ENCODE measurements at regions not wholly inside any gene's neighbourhood (a gene's known extent, or its start where the extent isn't known, plus 50 kb on each side); places are given as distances from the start of the nearest gene placed in this dataset.

DNA sequence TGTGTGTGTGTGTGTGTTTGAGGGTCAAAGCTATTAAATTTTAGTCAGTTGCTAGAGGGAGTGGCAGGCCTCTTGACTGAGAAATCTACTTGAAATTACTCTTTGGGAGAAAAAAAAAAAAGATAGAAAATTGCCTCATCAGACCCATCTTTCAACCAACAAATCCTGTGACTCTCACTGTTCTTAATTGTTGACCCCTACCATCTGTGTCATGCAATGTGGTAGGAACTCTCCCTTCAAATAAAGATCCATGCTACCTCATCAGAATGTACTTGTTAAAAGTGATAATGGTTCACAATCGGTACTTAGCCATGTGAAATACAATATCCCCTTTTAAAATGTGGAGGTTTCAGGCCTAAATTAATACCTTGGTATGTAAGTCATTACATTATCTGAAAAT is 670.8 kb upstream of the FANCL start:
- no peak for DNase-seq

- no peak for DNase-seq
These were observed 667.5 kb upstream of the FANCL start for GRCh38 chr2:58908501-58909154.

DNA sequence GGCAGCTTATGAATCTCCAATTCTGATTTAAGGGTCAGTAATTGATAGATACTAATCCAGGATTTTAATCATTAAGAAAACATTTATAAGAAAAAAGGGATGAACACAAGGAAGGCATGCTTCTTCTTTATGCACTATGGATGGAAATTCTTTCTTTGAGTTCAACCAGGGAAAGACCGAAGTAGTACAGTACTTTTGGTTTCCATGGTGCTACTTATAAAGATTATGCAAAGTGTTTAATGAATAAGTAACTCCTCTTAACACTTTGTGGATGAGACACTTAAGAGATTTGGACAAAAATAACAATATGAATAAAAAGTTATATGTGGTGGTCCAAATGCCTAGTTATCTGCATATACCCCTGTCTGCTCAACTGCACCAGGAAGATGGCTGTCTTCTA is 666.5 kb upstream of the FANCL start:
- no peak for DNase-seq

DNA sequence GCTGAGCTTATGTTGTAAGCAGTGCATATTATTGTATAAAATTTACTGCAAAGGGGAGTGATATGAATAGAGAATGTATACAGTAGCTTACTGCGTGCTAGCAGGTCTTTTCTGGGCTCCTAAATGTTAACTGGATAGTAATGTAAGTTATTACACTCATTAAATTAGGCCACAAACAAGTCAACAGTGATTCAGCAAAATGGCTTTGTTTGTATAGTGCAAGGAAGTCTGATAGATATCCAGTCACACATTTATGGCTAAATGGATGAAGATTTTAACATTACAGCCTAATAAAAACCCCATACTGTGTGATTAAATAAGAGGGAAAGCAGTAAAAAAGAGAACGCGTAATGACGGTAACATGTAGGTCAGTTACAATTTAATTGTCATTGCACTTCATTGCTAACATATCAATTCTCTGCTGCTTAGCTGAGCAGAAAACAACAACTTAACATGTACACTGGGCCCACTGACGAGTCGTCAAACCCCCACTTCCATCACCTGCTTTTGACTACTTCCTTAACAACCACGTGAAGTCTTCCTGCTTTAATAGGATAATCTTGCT is 665.0 kb upstream of the FANCL start:
- no peak for DNase-seq

DNA sequence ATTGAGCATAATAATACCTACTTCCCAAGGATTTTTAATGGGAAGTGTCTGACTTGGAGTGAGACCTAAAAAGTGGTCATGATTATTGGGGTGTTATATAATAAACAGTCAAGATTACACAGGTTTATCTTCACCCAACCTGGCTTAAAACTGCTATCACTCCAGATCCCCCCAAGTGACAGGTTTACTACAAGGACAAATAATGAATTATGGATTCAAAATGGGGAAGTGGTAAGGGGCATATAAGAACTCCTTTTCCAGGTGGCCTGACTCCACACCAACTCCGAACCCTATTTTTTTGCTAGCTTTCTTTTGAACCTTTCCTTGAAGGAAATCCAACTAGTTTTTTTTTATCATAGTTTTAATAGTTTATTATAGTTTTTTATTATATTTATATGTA is 663.0 kb upstream of the FANCL start:
- DNase-seq = no peak

- DNase-seq = no peak
These were observed 662.3 kb upstream of the FANCL start for GRCh38 chr2:58903427-58903826.

DNA sequence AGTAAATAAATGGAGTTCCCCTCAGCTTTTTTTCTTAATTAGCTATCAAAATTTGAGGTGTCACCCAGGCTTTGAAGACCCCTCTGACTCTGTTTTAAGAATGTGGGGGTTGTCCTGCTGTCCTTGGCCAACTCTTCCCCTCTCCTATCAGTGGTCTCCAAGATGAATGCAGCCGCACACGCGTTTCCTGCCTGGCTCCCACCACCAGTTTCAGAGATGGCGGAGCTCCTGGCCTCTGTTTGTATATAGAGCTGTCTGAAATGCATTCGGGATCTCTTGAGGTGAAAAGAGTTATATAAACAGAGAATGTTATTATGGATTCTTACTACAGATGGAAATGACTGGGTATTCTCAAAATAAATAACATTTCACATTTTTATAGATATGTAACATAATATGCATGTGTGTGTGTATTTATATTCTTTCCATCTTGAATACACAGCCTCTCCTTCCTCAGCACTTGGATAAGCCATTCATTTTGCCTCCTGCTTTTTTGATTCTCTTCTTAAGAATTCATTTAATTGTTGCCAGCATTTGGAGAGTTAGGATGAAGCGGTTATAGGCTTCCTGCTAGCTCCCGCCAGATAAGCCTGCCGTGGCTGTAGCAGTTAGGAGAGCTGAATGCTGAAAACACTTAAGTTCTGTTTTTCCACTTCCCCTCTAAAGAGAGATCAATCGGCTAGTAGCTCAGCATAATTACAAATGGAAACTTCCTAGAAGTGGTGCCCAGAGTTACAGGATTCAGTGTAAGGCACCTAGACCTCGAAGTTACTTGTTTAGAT is 659.3 kb upstream of the FANCL start:
- no peak for DNase-seq

DNA sequence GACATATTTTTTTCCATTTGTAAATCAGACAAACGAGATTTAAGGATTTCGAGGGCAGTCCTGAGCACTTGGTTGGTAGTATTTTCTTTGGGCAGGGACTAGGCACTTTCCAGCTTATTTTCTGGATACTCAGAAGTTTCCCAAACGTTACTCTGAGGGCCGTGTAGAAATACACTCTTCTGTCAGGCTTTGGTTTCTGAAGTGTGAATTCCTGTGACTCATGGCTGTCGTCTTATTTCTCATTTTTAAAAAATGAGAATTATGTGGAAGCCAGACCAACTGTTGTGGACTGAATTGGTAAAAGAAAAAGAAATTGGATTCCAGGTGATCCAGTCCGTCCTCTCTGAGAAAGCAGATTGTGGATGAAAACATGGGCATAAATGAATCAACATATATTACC is 658.6 kb upstream of the FANCL start:
- no peak for DNase-seq

- DNase-seq = no peak
These were observed 655.5 kb upstream of the FANCL start for GRCh38 chr2:58896638-58897037.

DNA sequence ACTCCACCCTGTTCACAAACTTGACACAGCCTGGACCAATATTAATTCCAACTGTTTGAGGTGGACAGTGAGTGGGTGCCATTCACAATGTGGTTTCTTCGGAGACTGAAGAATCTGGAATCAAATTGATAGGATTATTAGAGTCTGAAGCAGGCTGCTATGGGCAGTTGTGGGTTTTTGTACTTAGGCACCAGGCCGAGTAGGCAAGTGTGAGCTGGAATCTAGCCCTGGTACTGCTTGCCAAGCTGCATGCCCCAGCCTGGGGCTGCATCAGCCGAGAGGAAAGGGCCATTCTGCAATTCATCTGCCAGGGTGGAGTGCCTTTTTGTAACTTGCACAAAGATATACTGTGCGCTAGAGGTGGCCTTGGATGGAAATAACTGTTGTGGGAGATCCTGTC is 654.7 kb upstream of the FANCL start:
- DNase-seq = no peak

DNA sequence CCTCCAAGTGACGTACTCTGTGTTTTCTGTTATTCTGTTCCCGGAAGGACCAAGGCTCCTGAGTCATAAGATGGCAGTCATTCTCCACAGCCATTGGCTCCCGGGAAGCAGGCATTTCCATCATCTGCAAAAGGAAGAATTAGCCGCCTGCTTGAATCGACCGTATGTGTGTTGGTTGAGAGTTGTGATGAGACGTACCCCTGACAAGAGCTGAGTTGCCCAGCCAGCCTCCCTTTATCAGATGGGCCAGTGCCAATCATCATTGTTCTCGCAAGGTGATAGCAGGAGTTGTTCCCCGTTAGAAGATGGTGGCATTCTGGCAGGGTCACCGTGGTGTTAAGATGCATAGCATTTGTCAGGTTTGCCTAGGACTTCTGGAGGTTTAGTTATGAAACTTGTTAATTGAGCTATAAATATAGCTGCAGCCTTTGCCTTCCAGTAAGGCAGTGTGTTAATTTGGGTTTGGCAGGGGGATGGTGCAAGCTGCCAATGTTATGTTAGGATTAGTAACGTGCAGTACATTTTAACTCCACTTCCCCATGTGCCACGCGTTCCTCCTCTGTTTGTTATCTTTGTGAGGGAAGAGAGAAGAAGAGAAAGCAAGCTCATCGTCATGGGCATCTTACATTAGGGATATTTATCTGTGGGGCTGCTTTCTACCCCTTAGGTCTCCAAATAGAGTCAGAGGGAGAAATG is 652.7 kb upstream of the FANCL start:
- no peak for DNase-seq

GRCh38 chr2:58891828-58892377 is 650.8 kb upstream of the FANCL start:
- no peak for DNase-seq

DNA sequence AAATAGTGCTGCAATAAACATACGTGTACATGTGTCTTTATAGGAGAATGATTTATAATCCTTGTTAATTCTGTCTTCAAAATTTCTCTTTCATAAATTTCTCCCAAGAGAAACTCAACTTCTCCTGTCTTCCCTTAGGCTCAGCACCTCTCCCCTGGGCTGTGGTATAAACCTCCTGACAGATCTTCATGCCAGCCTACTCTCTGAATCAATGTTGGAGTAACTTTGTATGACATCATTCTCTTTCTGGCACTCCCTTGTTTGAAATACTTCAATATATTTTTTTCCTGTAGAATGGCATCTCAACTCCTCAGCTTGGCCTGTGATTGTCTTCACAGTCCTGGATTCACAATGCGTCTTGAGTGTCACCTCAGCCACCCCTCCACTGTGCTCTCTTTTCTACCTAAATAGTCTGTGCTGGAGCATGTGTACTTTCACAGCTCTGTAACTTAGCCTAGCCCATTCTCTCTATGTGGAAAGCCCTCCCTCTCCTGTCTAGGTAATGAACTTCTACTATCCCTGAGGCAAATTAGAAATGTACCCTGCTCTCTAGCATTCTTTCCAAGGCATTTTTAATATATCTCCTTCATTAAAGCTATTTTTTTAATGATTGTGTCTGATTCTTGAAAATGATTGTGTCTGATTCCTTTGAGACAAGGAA is 649.9 kb upstream of the FANCL start:
- DNase-seq = no peak

GRCh38 chr2:58886009-58886408 is 644.9 kb upstream of the FANCL start:
- no peak for DNase-seq

DNA sequence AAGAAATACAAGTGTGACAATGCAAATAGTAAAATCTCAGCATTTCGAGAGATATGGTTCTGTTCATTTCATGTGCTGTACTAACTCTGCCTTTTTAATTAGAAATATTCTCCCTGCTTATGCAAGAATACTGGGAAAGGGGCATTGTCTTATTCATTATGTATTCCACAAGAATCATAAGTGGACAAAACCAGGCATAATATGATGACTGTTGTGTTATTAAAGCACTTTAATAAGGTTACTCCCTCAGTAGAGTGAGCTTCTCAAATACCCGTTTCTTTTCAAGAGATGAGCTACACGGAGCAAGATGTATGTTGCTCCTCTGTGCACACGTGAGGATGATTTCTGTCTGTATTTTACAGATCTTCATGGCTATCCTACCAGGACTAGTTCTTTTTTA is 638.7 kb upstream of the FANCL start:
- DNase-seq = no peak

GRCh38 chr2:58878778-58879177 is 637.7 kb upstream of the FANCL start:
- no peak for DNase-seq

GRCh38 chr2:58876126-58876525 is 635.0 kb upstream of the FANCL start:
- DNase-seq = no peak

DNA sequence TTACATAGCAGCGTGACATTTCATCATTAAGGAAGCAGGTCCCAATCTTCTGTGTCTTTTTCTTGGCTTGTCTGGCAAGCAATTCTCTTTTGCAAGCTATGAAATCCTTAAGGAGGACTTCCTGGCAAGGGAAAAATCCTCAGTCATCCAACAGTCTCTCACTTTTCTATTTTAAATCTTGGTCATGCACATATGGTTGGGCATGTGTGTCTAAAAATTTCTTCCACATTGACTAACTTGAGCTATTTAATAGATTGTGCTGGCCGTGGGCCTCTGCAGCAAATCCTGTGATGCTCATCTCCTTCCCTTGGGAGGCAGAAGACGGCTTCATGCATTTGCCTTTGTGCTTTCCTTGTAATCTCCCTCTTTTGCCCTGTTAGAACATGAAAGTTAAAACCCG is 634.3 kb upstream of the FANCL start:
- DNase-seq = no peak

DNA sequence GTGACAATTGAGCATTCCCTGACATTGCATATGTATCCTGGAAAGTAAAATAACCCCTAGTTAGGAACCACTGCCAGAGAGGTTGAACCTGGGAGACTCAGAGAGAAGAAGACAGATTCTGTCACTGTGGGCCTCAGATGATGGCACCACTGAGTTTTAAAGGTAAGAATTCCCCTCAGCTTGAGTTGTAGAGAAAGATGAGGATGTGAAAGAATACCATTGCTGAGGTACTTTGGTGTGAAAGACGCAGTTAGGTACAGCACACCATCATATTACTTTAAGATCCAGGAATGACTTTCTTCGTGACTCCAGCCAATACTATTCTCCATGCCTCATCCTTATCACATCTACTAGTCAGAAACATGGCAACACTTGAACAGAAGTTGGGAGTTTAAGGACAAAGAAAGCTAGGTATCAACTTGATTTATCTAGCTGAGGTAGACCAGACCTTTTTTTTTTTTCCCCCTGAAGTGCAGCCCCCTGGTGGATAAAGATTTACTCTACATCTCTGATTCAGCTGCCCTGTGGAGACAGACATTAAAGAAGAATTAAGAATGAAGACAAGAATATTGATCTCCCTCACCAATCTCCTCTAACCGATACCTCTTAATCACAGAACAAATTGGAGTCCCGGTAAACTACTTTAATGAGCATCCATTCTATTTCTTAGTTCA is 630.5 kb upstream of the FANCL start:
- DNase-seq = no peak

DNA sequence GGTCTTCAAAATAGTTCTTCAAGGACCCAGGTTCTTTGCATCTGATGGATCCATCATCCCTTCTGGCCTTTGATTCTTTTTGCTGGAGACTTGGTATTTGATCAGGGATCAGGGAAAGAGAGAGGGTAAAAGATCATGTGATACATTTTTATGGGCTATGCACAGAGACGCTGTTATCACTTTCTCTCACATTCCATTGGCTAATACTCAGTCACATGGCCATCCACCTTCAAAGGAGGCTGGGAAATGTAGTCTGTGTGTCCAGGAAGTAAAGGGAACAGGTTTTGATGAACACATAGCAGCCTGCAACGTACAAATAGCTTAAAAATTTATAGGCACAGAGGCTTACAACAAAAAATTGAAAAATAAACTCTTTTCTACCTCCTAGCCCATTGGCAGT is 629.6 kb upstream of the FANCL start:
- DNase-seq = no peak

GRCh38 chr2:58866946-58867345 is 625.8 kb upstream of the FANCL start:
- no peak for DNase-seq

DNA sequence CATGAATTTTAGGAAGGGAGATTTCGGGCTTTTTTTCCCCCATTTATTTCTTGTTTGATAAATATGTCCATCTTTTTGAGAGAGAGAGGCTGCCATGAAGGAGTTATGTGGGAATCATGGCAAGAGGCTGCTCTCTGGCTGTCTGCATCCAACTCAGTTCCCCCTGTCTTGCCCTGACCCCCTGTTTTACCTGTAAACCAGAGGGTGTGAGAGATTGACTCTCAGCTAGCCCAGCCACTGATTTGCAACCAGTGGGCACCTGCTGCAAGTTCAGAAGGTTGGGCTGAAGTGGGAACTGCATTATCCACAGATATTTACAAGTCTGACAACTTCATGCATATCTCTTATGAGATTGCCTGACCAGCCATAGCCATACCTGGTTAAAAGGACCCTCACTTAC is 625.4 kb upstream of the FANCL start:
- no peak for DNase-seq

All from activated gamma-delta T cell treated with Interleukin-2 at 50 U/mL for 16 hours (primary cell).